NCI-H69 (cell line): ENCODE measurements at regions not wholly inside any gene's neighbourhood (a gene's known extent, or its start where the extent isn't known, plus 50 kb on each side); places are given as distances from the start of the nearest gene placed in this dataset.

Experiments used
- DNase-seq: peaks from one replicate; lab custom pipeline; 2025; lab: John Stamatoyannopoulos, UW

- no peak for DNase-seq
These were observed 49.6 kb upstream of the AFDN start for GRCh38 chr6:167776906-167777627.
